Activated CD8-positive, alpha-beta memory T cell treated with anti-CD3 and anti-CD28 coated beads for 4 hours (primary cell): ENCODE measurements at regions not wholly inside any gene's neighbourhood (a gene's known extent, or its start where the extent isn't known, plus 50 kb on each side); places are given as distances from the start of the nearest gene placed in this dataset.
"Not testable (repeated sequence)": the region's sequence is repeated elsewhere in the genome, so short reads cannot be mapped to it uniquely, and the experiment has no call there.

Source experiments
- DNase-seq, 2 donors: peaks; one replicate each; pipeline ENCODE4 v3.0.0-alpha.2; 2020; ENCODE audit warnings: low read depth in 2 of 2

DNA sequence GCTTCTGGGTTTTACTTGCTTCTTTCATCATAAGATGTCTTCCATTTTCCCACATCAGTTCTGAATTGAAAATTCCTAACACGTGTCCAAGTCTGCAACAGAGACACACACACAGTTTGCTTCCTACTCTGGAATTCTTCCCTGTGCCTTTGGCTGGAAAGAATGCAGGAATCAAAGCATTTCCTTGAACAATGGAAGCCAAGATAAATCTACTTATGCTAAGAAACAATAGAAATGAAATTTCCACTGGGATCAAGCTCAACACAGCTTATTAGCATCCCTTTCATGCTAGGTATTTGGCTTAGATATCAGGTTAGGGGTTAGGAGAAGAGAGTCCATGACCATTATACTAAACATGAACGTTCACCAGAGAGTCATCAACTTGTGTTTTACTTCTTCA is 101.1 kb upstream of the SCAF8 start:
- no peak for DNase-seq

DNA sequence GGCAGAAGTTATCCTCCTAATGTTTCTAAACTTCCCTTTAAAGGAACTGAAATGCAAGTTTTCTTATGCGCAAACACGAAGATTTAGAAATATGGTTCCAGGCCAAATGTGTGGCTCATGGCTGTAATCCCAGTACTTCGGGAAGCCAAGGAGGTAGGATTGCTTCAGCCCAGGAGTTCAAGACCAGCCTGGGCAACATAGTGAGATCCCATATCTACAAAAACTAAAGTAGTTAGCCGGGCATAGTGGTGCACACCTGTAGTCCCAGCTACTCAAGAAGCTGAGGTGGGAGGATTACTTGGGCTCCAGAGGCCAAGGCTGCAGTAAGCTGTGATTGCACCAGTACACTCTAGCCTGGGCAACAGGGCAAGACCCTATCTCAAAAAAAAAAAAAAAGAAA is 95.8 kb upstream of the SCAF8 start:
- DNase-seq, result no peak

DNA sequence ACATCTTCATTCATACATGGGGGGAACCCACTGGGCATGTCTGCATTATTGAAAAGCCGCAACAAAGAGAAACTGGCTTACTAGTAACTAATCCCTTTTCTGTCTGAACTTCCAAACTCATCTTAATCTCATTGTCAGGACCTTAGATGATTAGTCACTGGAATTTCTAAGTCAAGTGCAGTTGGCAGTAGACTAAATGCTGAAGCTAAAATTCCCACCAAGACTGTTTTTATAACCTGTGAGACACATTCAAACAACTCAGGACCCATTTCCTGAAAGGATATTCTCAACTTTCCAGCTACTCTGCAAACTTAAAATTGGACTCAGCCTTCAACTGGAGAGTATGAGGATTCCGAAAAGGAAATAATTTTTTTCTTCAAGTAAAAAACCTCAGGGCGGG is 94.8 kb upstream of the SCAF8 start:
- DNase-seq, result no peak

DNA sequence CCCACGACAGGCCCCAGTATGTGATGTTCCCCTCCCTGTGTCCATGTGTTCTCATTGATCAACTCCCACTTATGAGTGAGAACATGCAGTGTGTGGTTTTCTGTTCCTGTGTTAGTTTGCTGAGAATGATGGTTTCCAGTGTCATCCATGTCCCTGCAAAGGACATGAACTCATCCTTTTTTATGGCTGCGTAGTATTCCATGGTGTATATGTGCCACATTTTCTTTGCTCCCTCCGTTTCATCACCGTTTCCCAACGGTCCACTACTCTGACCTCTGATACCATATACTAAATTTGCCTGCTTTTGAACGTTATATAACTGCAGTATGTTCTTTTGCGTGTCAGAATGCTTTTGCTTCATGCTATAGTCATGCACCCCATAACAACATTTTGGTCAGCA is 94.0 kb upstream of the SCAF8 start:
- DNase-seq, result not testable (repeated sequence)

DNA sequence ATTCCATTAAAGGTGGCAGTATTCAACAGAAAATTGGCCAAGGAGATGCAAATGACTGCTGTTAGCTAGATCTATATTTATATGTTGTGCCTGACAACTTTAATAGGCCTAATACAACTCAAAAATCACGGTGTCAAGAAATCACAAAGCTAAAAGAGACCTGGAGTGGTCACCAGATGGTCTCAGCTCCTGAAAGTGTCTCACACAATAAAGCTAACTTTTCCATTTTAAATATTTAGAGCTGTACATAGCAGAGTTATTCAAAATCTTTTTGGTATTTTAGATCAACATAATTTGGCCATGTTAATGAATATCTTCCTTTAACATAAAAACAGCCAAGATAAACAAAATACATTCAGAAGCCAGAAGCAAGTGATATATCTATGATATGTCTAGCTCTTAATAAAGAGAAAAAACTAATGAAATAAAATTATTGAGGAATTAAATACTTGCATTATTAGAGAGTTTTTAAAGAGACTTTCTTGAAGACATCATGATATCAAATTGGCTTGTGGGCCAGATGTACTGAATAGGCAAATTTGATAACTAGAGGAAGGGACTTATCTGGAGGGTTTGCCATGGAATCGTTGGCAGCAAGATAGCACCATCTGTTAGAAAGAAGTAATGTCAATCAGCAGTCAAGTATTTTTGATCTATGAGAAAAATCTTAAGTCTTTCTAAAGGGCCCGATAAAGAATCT is 84.9 kb upstream of the SCAF8 start:
- no peak for DNase-seq

DNA sequence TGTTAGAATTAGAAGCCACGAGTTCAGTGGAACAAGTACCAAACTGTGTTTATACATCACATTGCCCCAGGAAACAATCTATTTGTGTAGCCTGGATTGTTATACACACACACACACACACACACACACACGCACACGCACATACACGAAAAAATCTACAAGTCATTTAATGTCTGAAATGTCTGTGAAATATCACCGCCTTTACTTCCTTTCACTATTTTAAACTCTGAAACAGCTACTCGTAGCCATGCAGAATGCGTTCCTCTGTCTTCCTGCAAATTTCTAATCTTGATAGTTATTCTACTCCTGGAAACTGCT is 84.4 kb upstream of the SCAF8 start:
- DNase-seq, result no peak

DNA sequence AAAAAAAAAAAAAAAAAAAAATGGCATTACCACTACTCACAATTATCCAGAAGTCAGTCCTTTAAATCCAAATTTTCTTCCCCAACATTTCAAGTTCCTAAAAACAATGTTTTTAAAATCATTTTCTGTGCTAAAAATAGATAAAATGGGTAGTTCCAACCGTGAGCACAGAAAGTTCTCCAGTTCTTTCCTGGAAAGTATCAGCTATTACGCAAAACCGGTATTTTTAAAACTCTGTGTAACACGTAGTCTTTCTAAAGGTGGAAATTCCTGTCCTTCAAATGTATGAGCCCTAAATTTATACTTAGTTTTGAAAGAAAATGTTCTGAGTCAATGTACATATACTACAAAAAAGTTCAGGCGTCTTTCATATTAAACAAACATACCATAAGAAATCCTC is 83.5 kb upstream of the SCAF8 start:
- DNase-seq, result no peak

DNA sequence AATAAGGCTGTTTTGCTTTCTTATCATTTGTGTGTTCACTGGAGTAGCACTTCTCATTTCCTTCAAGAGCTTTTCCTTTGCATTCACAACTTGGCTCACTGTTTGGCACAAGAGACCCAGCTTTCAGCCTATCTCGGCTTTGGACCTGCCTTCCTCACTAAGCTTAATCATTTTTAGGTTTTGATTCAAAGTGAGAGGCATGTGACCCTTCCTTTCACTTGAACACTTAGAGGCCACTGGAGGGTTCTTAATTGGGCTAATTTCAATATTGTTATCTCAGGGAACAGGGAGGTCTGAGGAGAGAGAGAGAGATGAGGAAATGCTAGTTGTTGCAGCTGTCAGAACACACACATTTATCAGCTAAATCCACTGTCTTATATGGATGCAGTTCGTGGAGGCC is 82.9 kb upstream of the SCAF8 start:
- DNase-seq, result no peak

DNA sequence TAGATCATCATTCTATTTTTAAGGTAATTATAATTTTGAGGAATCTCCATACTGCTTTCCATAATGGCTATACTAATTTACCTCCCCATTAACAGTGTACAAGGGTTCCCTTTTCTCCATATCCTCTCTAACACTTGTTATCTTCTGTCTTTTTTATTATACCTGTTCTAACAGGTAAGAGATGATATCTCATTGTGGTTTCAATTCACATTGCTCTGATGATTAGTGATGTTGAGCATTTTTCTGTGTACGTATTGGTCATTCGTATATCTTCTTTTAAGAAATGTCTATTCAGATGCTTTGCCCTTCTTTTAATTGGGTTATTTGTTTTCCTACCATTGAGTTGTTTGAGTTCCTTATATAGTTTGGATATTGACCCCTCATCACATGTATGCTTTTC is 81.6 kb upstream of the SCAF8 start:
- DNase-seq, result no peak

DNA sequence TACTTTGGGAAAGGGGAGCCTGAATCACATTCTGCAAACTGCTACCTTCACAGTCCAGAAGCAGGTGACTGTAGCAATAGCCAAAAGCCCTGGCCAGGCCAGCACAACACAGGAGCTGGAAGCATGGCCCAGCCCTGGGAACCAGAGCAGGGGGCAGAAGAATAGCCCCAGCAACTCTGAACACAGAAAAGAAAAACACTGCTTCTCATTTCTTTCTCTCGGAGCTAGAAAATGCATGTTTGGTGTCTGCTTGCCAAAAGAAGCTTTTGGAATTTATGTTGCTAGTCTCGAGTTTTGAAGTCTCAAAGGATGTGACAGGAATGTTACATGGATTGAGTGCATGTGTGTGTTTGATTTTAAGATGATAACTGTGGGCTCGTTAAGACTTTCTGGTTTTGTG is 79.8 kb upstream of the SCAF8 start:
- no peak for DNase-seq

DNA sequence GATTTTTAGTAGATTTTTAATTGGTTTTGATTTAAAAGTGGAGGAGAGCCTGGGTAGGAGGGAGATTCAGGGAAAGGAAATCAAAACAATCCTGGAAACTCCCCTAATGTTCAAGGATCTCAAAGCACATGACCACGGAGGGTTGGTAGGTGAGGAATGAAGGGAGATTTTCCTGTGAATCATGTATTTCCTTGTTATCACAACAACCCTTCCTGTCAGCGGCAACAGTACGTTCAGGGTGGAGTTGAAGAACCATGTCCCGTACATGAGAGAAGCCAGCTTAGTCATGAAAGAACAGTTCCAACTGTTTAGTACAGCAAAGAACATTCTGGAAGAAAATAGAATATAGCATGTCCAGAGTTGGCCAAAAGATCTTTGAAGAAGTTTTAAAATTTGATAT is 79.4 kb upstream of the SCAF8 start:
- DNase-seq, result no peak

DNA sequence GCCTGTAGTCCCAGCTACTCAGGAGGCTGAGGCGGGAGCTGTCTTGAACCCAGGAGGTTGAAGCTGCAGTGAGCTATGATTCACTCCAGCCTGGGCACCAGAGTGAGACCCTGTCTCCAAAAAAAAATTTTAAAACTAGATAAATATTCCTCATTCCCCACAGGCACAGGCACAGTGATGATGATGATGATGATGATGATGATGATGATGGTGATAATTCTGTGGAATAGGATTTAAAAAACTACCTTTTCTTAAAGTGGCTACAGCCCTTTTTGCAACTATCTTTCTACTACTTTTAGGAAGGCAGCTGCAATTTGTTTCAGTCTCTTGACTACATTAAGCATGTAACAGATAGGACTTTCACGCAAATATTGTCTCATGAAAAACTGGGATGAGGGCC is 76.6 kb upstream of the SCAF8 start:
- DNase-seq, result no peak

DNA sequence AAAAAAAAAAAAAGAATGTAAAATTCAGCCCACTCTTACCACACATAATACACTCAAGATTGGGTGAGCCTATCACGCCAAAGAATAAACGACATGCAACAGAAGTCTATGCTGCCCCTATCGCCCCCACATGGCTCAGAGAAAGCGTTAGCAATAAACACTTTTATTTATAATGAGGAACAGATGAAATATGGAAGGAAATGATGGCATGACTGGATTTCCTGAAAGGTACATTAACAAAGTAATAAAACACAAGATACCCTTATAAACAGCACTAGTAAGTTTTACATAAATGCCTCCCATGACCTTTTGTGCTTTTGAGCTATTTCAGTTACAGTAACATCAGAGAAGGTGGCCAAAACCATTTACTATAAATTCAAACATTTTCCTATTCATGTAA is 71.4 kb upstream of the SCAF8 start:
- DNase-seq, result no peak

DNA sequence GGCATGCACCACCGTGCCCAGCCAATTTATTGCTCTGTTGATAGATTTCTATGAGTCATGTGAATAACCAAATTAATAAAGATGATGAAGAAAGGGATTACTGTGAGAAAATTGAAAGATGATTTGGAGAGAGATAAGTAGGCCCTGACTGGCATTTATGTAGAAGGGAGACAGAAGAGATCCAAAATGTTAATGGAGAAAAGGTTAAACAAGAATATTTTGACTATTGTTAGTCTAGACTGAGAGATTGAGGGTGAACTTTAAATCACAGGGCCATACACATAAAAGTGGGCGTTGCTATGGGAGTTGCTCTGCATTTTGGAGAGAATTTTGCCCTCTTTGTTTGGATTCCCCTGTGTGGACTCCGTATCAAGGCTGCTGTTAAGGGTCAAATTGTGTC is 68.9 kb upstream of the SCAF8 start:
- no peak for DNase-seq

DNA sequence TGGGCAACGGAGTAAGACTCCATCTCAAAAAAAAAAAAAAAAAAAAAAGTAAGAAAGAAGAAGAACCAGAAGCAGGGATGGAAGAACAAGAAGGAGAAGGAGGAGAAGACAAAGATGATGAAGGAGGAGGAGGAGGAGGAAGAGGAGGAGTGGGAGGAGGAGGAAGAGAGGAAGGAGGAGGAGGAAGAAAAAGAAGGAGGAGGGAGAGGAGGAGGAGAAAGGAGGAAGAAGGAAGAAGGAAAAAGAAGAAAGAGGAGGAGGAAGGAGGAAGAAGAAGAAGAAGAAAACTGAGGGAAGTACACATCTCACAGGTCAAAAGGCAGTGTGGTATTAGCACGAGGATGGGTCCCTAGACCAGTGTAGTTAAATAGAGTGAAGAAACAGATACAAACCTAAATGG is 65.1 kb upstream of the SCAF8 start:
- no peak for DNase-seq

DNA sequence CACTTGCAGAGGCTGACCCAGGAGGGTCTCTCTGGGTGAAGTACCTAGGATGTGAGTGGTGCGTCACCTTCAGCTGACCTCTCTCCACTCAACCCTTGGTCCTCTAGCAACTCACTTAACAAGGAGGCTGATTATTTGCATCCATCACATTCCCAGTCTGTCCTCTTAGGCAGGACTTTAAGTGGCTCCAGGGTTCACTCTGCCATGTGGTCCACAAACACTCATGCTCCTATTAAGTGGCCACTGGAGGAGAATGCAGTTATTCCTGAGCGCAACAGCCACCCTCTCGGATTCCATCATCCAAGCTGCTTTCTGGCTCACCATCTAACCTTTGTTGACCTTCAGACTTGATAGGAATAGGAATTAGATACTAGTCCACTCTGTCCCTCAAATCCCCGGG is 61.1 kb upstream of the SCAF8 start:
- no peak for DNase-seq

DNA sequence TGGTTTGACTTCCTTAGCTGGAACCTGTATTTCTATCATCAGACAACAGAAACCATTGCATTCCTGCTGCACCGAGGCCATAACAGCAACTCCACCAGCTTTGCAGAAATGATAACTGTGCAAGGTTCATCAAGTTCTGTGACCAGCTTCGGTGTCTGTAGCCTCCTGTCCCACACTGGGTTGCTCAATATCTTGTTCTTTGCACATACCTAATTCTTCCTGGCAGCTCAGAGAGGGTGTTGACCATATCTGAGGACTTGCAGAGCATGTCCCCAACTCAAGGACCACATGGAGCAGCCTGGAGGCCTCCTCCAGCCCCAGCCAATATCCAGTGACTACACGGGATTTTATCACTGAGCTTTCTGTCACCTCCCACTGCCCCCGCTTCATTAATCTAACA is 59.3 kb upstream of the SCAF8 start:
- no peak for DNase-seq

DNA sequence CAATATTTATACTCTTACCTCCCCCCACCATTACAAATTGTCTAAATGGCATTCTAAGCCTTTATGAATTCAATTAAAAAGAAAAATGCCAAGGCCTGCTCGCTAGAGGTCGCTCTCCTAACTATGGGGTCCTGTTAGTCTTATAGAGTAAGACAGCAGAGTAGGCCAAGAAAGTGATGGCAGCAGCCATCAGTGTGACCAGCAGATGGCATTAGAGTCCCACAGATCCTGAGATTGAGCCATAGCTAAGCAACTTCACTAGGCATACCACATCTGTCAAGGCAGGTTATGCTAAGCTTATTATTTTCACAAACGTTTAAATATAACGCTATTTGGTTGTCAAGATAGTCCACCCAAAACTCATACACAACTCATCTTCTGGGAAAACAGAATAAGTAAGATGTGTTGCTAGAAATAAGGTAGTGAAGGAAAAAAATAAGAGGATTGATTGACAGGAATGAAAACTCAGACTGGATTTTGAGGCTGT is 57.6 kb upstream of the SCAF8 start:
- peak; percentile 73 to 76 for DNase-seq

DNA sequence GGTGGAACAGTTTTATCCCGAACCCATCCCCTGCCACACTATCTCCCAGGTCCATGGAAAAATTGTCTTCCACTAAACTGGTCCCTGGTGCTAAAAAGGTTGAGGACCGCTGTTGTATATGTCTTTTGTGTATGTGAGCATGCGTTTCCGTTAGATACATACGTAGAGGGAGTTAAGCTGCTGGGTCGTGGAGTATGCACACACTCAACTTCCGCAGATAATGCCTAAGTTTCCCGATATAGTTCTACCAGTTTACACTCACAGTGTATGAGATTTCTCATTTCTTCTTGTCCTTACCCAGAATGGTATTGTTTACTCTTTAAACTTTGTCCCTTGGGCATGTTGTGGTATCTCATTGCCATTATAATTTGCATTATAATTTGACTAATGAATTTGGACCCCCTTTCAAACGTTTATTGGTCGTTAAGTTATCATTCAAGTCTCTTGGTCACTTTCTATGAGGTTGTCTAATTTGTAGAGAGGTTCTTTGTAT is 50.5 kb upstream of the SCAF8 start:
- DNase-seq, result no peak
